ENCODE measurements at regions not wholly inside any gene's neighbourhood (a gene's known extent, or its start where the extent isn't known, plus 50 kb on each side); places are given as distances from the start of the nearest gene placed in this dataset.

DNA sequence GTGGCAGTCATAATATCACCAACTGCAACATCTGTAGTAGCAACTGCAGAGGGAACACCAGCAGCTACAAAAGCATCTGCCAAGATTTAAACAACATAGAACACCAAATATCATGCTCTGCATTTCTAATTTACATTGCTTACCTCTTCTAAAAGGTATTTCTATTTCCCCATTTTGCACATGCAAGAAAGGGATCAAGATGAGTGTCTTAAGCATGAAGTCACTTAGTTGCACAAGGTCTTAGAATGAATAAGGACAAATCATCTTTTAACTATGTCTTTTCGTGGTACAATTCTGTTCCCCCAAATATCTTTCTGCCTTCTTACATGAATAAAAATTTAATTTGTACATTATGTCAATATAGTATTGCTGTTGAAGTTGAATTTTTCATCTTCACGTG, 1746.4 kb downstream of the EFNA5 start:
- Histone ChIP-seq H3K4me3 (ENCODE audit: low read depth in 1 of 2, low read length in 1 of 2) (no peak overlapping the region), H3K27me3 (no peaks in the 10 kb centered on the region), H3K9me3 (no peaks in the 10 kb centered on the region), H3K36me3 (no peaks in the 10 kb centered on the region), H3K27ac (no peak overlapping the region), H3K4me1 (ENCODE audit: control insufficient read depth in 1 of 2, insufficient read depth in 1 of 2, low read depth in 1 of 2, low read length in 1 of 2) (no peaks in the 10 kb centered on the region)
- TF ChIP-seq, protein P1, sequence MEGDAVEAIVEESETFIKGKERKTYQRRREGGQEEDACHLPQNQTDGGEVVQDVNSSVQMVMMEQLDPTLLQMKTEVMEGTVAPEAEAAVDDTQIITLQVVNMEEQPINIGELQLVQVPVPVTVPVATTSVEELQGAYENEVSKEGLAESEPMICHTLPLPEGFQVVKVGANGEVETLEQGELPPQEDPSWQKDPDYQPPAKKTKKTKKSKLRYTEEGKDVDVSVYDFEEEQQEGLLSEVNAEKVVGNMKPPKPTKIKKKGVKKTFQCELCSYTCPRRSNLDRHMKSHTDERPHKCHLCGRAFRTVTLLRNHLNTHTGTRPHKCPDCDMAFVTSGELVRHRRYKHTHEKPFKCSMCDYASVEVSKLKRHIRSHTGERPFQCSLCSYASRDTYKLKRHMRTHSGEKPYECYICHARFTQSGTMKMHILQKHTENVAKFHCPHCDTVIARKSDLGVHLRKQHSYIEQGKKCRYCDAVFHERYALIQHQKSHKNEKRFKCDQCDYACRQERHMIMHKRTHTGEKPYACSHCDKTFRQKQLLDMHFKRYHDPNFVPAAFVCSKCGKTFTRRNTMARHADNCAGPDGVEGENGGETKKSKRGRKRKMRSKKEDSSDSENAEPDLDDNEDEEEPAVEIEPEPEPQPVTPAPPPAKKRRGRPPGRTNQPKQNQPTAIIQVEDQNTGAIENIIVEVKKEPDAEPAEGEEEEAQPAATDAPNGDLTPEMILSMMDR (IDR thresholded peaks at IDR 0.05), result no peak

DNA sequence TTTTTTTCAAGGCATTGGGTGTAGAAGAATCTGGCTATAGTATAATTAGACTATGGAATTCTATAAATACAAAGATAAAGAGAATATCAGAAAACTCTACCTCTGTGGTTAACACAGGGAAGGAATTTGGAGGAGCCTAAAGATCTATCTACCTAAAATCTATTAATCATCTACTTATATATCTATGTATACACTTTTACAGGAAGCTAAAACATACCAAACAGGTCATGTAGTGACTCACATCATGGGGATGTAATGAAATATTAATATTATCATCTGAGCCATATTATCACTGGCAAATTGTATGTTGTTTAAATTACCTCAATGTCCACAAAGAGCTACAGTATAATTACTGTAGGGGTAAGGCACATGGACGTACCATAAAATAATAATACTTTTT, 1748.2 kb downstream of the EFNA5 start:
- Histone ChIP-seq H3K4me3 (ENCODE audit: low read depth in 1 of 2, low read length in 1 of 2) (no peak overlapping the region), H3K9me3 (no peaks in the 10 kb centered on the region), H3K27ac (no peak overlapping the region), H3K36me3 (no peaks in the 10 kb centered on the region), H3K27me3 (no peaks in the 10 kb centered on the region), H3K4me1 (ENCODE audit: control insufficient read depth in 1 of 2, insufficient read depth in 1 of 2, low read depth in 1 of 2, low read length in 1 of 2) (no peaks in the 10 kb centered on the region)
- TF ChIP-seq, protein P1 (IDR thresholded peaks at IDR 0.05), result no peak

DNA sequence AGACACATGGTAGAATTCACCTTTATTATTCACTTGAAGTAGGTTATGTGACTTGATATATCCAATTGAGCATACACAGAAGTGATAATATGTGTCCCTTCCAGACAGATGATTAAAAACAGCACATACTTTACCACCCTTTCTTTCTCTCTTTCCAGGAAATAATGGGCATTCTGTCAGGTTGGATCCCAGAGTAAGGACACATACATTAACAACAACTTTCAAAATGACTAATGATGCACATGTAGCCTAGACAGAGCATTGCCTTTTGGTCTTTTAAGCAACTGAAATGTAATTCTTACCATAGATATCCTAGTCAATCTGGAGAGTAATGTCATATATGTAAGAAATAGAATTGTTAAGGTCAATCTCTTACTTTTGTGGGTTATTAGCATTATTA, 1748.7 kb downstream of the EFNA5 start:
- no peak overlapping the region for H3K4me3 ChIP-seq (ENCODE audit: low read depth in 1 of 2, low read length in 1 of 2)
- H3K27ac ChIP-seq, result no peak overlapping the region
- H3K9me3 ChIP-seq, result no peaks in the 10 kb centered on the region
- H3K36me3 ChIP-seq, result no peaks in the 10 kb centered on the region
- no peaks in the 10 kb centered on the region for H3K4me1 ChIP-seq (ENCODE audit: control insufficient read depth in 1 of 2, insufficient read depth in 1 of 2, low read depth in 1 of 2, low read length in 1 of 2)
- H3K27me3 ChIP-seq, result no peaks in the 10 kb centered on the region
- TF ChIP-seq, protein P1 (IDR thresholded peaks at IDR 0.05), result no peak

DNA sequence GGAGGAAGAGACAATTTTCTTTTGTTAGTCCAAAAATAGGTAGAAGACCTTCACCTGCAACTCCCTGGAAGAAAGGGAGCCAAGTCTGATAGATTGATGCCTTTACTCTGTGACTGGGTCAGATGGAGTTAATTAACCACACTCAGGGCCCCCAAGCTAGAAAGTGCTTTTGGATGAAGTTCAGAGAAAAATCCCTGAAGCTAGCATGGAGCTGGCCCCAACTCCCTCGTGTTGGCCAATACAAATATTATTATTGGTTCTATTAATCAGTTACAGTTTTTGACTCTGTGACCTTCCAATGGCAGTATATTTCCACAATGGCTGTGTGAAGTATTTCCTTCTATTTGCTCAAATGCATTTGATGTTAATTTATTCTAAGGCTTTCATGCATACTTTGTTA, 1753.5 kb downstream of the EFNA5 start:
- H3K4me3 ChIP-seq (ENCODE audit: low read depth in 1 of 2, low read length in 1 of 2), result no peak overlapping the region
- TF ChIP-seq, protein P1 (IDR thresholded peaks at IDR 0.05), result no peak
- H3K27me3 ChIP-seq, result no peaks in the 10 kb centered on the region
- H3K27ac ChIP-seq, result no peak overlapping the region
- no peaks in the 10 kb centered on the region for H3K4me1 ChIP-seq (ENCODE audit: control insufficient read depth in 1 of 2, insufficient read depth in 1 of 2, low read depth in 1 of 2, low read length in 1 of 2)
- H3K36me3 ChIP-seq, result no peaks in the 10 kb centered on the region
- no peaks in the 10 kb centered on the region for H3K9me3 ChIP-seq

DNA sequence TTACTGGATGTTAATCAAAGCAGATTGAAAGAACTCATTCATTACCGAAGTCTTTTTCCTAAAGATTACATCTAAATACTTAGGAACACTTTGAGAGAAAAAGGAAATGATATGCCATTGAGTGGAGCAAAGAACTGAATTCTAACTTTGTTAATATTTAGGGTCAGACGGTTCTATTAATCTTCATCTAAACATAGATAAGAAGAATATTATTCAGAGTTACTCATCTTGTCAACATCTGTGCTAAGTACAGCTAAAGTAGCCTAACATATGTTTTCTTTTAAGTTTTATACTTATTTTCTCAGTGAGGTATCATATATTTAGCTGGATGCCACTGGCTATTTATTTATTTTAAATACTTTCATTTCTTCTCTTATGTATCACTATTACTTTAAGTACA, 1763.7 kb downstream of the EFNA5 start:
- H3K4me1 ChIP-seq (ENCODE audit: control insufficient read depth in 1 of 2, insufficient read depth in 1 of 2, low read depth in 1 of 2, low read length in 1 of 2), result no peaks in the 10 kb centered on the region
- TF ChIP-seq, protein P1 (IDR thresholded peaks at IDR 0.05), result no peak
- no peak overlapping the region for H3K27ac ChIP-seq
- H3K36me3 ChIP-seq, result no peaks in the 10 kb centered on the region
- no peaks in the 10 kb centered on the region for H3K27me3 ChIP-seq
- H3K4me3 ChIP-seq (ENCODE audit: low read depth in 1 of 2, low read length in 1 of 2), result no peak overlapping the region
- H3K9me3 ChIP-seq, result no peaks in the 10 kb centered on the region

DNA sequence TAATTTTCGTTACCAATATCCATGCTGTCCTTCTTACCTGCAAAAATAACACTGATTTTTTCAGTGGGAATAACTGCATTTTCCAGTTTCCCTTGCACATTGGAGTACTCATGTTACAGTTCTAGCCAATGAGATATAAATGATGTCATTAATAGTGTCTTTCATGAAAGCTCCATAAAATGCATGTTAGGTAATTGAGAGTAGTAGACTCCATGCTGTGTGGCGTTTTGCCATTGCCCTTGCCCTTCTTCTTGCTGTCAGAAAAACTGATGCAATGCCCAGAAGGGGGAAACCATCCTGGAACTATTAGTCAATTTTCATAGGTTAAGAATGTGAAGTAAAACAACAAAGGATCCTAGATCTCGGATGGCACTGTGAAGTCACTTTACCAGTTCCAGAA, 1765.3 kb downstream of the EFNA5 start:
- Histone ChIP-seq H3K27ac (no peak overlapping the region), H3K4me3 (ENCODE audit: low read depth in 1 of 2, low read length in 1 of 2) (no peak overlapping the region), H3K4me1 (ENCODE audit: control insufficient read depth in 1 of 2, insufficient read depth in 1 of 2, low read depth in 1 of 2, low read length in 1 of 2) (no peaks in the 10 kb centered on the region), H3K27me3 (no peaks in the 10 kb centered on the region), H3K36me3 (no peaks in the 10 kb centered on the region), H3K9me3 (no peaks in the 10 kb centered on the region)
- TF ChIP-seq, protein P1 (IDR thresholded peaks at IDR 0.05), result no peak

Data from neutrophil (primary cell).